CD4-positive, alpha-beta T cell (primary cell): ENCODE measurements at regions not wholly inside any gene's neighbourhood (a gene's known extent, or its start where the extent isn't known, plus 50 kb on each side); places are given as distances from the start of the nearest gene placed in this dataset.

Experiments used
- ATAC-seq: fragments of 200-7000 bp; cut with Tn5 transposase; one replicate; pipeline ENCODE4 v1.10.0; 2022; ENCODE audit warnings: mild to moderate bottlenecking; ENCODE audit not compliant: poor library complexity
- CTCF ChIA-PET: fragments of 350-600 bp; sonication (Branson Sonifier 250); formaldehyde crosslinking; loops from one replicate; lab custom pipeline; 2021; ENCODE audit warnings: antibody characterized with exemption, inconsistent platforms; lab: Charles Lee
- POLR2A ChIA-PET: fragments of 350-600 bp; sonication (Branson Sonifier 250); formaldehyde crosslinking; loops from one replicate; lab custom pipeline; 2021; ENCODE audit warnings: antibody characterized with exemption, inconsistent platforms; lab: Charles Lee
- DNase-seq, 14 experiments: peaks; one replicate each; pipeline ENCODE4 v3.0.0-alpha.2; 2013 to 2020; ENCODE audit warnings: mixed read lengths in 2 of 14
- H3K27ac ChIP-seq, 2 donors: one replicate each; pipeline versions ENCODE4 v1.5.1 to v1.7.0; 2013; ENCODE audit warnings: low read length in 2 of 2, low read depth in 1 of 2, mild to moderate bottlenecking in 1 of 2
- H3K27me3 ChIP-seq, 2 experiments: 1 replicate in 1 of 2; 2 replicates in 1 of 2; pipeline versions ENCODE4 v1.6.1 to v1.7.0; 2013; ENCODE audit warnings: low read length in 2 of 2, control low read depth in 1 of 2, mild to moderate bottlenecking in 1 of 2, moderate library complexity in 1 of 2; ENCODE audit not compliant: insufficient read depth in 2 of 2, control insufficient read depth in 1 of 2
- H3K36me3 ChIP-seq: one replicate; pipeline ENCODE4 v1.6.1; 2013; ENCODE audit warnings: low read length, control low read depth; ENCODE audit not compliant: insufficient read depth
- H3K4me1 ChIP-seq: one replicate; pipeline ENCODE4 v1.6.1; 2013; ENCODE audit warnings: low read length, control low read depth; ENCODE audit not compliant: insufficient read depth
- H3K4me3 ChIP-seq: one replicate; pipeline ENCODE4 v1.5.1; 2013; ENCODE audit warnings: mild to moderate bottlenecking, low read length, moderate library complexity
- H3K9me3 ChIP-seq, 2 experiments: 1 replicate in 1 of 2; 2 replicates in 1 of 2; pipeline versions ENCODE4 v1.6.1 to v1.7.0; 2013; ENCODE audit warnings: low read length in 2 of 2, mild to moderate bottlenecking in 2 of 2, control low read depth in 1 of 2, moderate library complexity in 1 of 2; ENCODE audit not compliant: control insufficient read depth in 1 of 2, insufficient read depth in 1 of 2
- H3K27ac Mint-ChIP-seq: one replicate; pipeline ENCODE4 v1.8.0; 2020; ENCODE audit warnings: mixed read lengths
- H3K27me3 Mint-ChIP-seq: one replicate; pipeline ENCODE4 v1.8.0; 2021; ENCODE audit warnings: mixed read lengths
- H3K36me3 Mint-ChIP-seq: one replicate; pipeline ENCODE4 v1.8.0; 2021; ENCODE audit warnings: low read depth, mixed read lengths
- H3K4me1 Mint-ChIP-seq: one replicate; pipeline ENCODE4 v1.8.0; 2021; ENCODE audit warnings: low read depth, mixed read lengths
- H3K4me3 Mint-ChIP-seq: one replicate; pipeline ENCODE4 v1.8.0; 2020; ENCODE audit warnings: mild to moderate bottlenecking, mixed read lengths
- H3K9me3 Mint-ChIP-seq: one replicate; pipeline ENCODE4 v1.8.0; 2020; ENCODE audit warnings: mixed read lengths
- CTCF ChIP-seq: fragments of 200-600 bp; IDR thresholded peaks from one replicate; pipeline ENCODE4 v1.8.0; 2022; ENCODE audit warnings: antibody characterized with exemption, mild to moderate bottlenecking
- intact Hi-C, 2 experiments: fragments of 100-400 bp; cut with DNase I in 1 of 2; cut with micrococcal nuclease in 1 of 2; formaldehyde crosslinking; loops; one replicate each; pipeline versions ENCODE4 v1.15.1 to v1.9.0; 2023 to 2025; cut with DNase I, micrococcal nuclease

DNA sequence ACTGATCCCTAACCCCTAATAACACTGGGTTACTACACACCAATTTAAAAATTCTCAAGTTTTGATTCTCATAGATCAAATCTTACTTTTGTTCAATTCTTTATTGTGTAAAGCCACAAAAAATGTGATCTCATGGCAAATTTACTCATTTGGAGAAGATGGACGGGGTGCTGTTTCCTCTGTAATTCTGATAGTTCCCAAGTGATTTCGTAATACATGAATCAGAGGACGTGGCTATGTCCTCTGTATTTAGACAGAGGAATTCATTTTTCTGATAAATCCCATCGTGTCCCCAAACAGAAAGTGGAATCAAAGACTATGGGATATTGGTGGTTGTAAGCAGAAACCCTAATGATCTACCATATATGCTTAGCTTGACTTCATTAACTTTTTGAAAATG, 76.6 kb upstream of the GNG2 start:
- intact Hi-C loops = loop anchor here (5.0 to 10.0 kb wide), 5 partner anchors 59 to 831 kb away; partner anchors contain the start of genes FRMD6 (in 1 of the 2) and GNG2 (in 1 of the 2)
- H3K27me3 Mint-ChIP-seq = peaks cover 12% of the 10 kb centered on the region
- peaks cover 8% of the 10 kb centered on the region for H3K4me1 ChIP-seq
- peaks cover 3 to 4% of the 10 kb centered on the region in 2 experiments for H3K27me3 ChIP-seq
- H3K4me1 Mint-ChIP-seq = peaks cover 24% of the 10 kb centered on the region
- ChIA-PET CTCF (no interaction called here), POLR2A (no interaction called here)
- H3K4me3 Mint-ChIP-seq = no peak overlapping the region
- H3K9me3 Mint-ChIP-seq = peaks cover 2% of the 10 kb centered on the region
- no peak overlapping the region for H3K27ac ChIP-seq
- no peak for TF ChIP-seq CTCF
- H3K36me3 Mint-ChIP-seq = no peaks in the 10 kb centered on the region
- ATAC-seq (no peak), DNase-seq (peak in 2 of 14 experiments; percentile 30 to 47)
- H3K36me3 ChIP-seq = no peaks in the 10 kb centered on the region
- H3K27ac Mint-ChIP-seq = no peak overlapping the region
- H3K4me3 ChIP-seq = no peak overlapping the region
- H3K9me3 ChIP-seq = peaks cover 5 to 14% of the 10 kb centered on the region in 2 experiments

- no peak for TF ChIP-seq CTCF
- no peak overlapping the region for H3K4me3 ChIP-seq
- Mint-ChIP-seq H3K36me3 (no peaks in the 10 kb centered on the region), H3K9me3 (peaks cover 2% of the 10 kb centered on the region), H3K4me1 (peaks cover 24% of the 10 kb centered on the region), H3K4me3 (no peak overlapping the region), H3K27ac (no peak overlapping the region), H3K27me3 (peaks cover 12% of the 10 kb centered on the region)
- intact Hi-C loops = loop anchor here (5.0 to 10.0 kb wide), 5 partner anchors 58 to 832 kb away; partner anchors contain the start of genes FRMD6 (in 1 of the 2) and GNG2 (in 1 of the 2)
- peaks cover 5 to 14% of the 10 kb centered on the region in 2 experiments for H3K9me3 ChIP-seq
- ChIA-PET POLR2A (no interaction called here), CTCF (interaction anchor here (0.7 kb wide), 1 partner anchor 194 kb away, joined by 3 read pairs; no protein-coding TSS in a partner anchor)
- ATAC-seq (no peak), DNase-seq (no peak)
- no peak overlapping the region for H3K27ac ChIP-seq
- H3K36me3 ChIP-seq = no peaks in the 10 kb centered on the region
- H3K27me3 ChIP-seq = peaks cover 3 to 4% of the 10 kb centered on the region in 2 experiments
- peaks cover 8% of the 10 kb centered on the region for H3K4me1 ChIP-seq
These were observed 75.9 kb upstream of the GNG2 start for GRCh38 chr14:51784466-51784865.

GRCh38 chr14:51786227-51786626, 74.2 kb upstream of the GNG2 start:
- Histone ChIP-seq H3K4me1 (no peaks in the 10 kb centered on the region), H3K27ac (no peak overlapping the region), H3K9me3 (peaks cover 5 to 14% of the 10 kb centered on the region in 2 experiments), H3K36me3 (no peaks in the 10 kb centered on the region), H3K27me3 (peaks cover 0 to 4% of the 10 kb centered on the region in 2 experiments), H3K4me3 (no peak overlapping the region)
- no peaks in the 10 kb centered on the region for H3K36me3 Mint-ChIP-seq
- H3K4me1 Mint-ChIP-seq = peaks cover 9% of the 10 kb centered on the region
- no peak for TF ChIP-seq CTCF
- peaks cover 2% of the 10 kb centered on the region for H3K9me3 Mint-ChIP-seq
- no peak overlapping the region for H3K4me3 Mint-ChIP-seq
- ATAC-seq (no peak), DNase-seq (no peak)
- peaks cover 4% of the 10 kb centered on the region for H3K27me3 Mint-ChIP-seq
- POLR2A ChIA-PET = no interaction called here
- intact Hi-C loops = loop anchor here in 1 of 2 experiments (10.0 kb wide), 2 partner anchors 131 to 831 kb away; partner anchors contain the start of gene FRMD6
- CTCF ChIA-PET = no interaction called here
- no peak overlapping the region for H3K27ac Mint-ChIP-seq
